ENCODE measurements at regions not wholly inside any gene's neighbourhood (a gene's known extent, or its start where the extent isn't known, plus 50 kb on each side); places are given as distances from the start of the nearest gene placed in this dataset.
A peak's percentile ranks its signal among the peaks of the same experiment; 100 is the strongest.

DNA sequence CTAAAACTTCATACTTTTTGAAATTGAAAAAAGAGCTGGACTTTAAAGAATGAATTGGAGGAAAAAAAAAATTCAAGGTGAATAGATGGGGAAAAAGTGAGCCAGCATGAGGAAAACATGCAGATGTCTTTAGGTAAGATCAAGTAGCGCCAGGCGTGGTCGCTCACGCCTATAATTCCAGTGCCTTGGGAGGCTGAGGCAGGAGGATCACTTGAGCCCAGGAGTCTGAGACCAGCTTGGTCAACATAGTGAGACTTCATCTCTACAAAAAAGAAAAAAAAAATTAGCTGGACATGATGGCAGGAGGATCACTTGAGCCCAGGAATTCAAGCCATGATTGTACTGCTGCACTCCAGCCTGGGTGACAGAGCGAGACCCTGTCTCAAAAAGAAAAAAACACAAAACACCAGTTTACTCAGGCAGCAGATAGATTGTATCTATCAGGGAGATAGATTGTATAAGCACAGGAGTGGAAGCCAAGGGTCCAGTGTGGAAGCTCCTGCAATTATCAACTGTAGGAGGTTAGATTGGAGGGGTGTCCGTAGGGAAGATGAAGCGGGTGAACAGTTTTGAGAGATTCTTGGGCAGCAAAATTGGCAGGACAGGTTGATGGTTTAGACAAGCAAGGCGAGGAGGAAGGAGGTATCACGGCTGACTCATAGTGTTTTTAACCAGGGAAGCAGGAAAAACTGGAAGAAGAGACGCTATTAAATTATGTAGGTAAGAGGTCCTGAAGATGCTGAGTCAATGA is 97.6 kb upstream of the ZNF217 start:
- no peaks in the 10 kb centered on the region for H3K36me3 ChIP-seq (ENCODE audit: control insufficient read depth in 2 of 2, extremely low read depth in 1 of 2, insufficient read depth in 1 of 2, low read length in 1 of 2)
- H3K27me3 Mint-ChIP-seq = no peaks in the 10 kb centered on the region
- no peak overlapping the region for H3K4me3 ChIP-seq (ENCODE audit: control insufficient read depth in 1 of 2, extremely low read depth in 1 of 2, low read length in 1 of 2)
- no peaks in the 10 kb centered on the region for H3K36me3 Mint-ChIP-seq
- no peak overlapping the region for H3K27ac ChIP-seq (ENCODE audit: low read length)
- H3K27me3 ChIP-seq (replicated peaks in 1 of 2; ENCODE audit: control insufficient read depth in 2 of 2, extremely low read depth in 1 of 2, insufficient read depth in 2 of 2, low read length in 1 of 2) = no peaks in the 10 kb centered on the region
- ATAC-seq (replicated peaks in 1 of 4) (no peak), DNase-seq (no peak)
- peaks cover 0 to 29% of the 10 kb centered on the region in 2 experiments for H3K4me1 ChIP-seq (ENCODE audit: control insufficient read depth in 1 of 2, extremely low read depth in 1 of 2, insufficient read depth in 2 of 2, low read length in 2 of 2)
- ChIA-PET POLR2A (interaction anchor here in 1 of 2 donors (0.6 to 0.7 kb wide), 2 partner anchors 123 to 201 kb away, joined by 4 to 5 read pairs; no protein-coding TSS in a partner anchor), CTCF (interaction anchor here (0.6 to 1.0 kb wide), 2 partner anchors 225 to 248 kb away, joined by 3 read pairs; no protein-coding TSS in a partner anchor)
- H3K27ac Mint-ChIP-seq = peak overlapping the region; percentile 33 to 86
- peaks cover 29 to 33% (median 29%) of the 10 kb centered on the region in 3 donors for H3K4me1 Mint-ChIP-seq
- no peak overlapping the region for H3K4me3 Mint-ChIP-seq
- no peaks in the 10 kb centered on the region for H3K9me3 ChIP-seq
- no peaks in the 10 kb centered on the region for H3K9me3 Mint-ChIP-seq
- 98% methylated on average over 9 of the region's 10 CpGs for WGBS (ENCODE audit: insufficient coverage)

DNA sequence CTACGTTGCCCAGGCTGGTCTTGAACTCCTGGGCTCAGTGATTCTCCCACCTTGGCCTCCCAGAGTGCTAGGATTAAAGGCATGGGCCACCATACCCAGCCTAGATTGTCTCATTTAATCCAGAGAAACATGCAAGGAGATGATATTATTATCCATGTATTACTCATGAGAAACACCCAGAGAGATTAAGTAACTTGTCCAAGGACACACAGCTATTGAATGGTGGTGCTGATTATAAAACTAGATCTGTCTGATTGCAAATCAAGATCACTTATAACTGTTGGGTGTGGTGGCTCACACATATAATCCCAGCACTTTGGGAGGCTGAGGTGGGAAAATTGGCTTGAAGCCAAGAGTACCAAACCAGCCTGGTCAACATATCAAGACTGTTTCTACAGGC is 94.4 kb upstream of the ZNF217 start:
- no CpG with 5 or more reads among the region's 1 CpG for WGBS (ENCODE audit: insufficient coverage)
- Mint-ChIP-seq H3K4me3 (no peak overlapping the region), H3K27me3 (no peaks in the 10 kb centered on the region), H3K27ac (peak overlapping the region in 1 of 2 donors; percentile 39), H3K36me3 (no peaks in the 10 kb centered on the region), H3K4me1 (peaks cover 31 to 38% (median 33%) of the 10 kb centered on the region in 3 donors), H3K9me3 (no peaks in the 10 kb centered on the region)
- Histone ChIP-seq H3K27me3 (replicated peaks in 1 of 2; ENCODE audit: control insufficient read depth in 2 of 2, extremely low read depth in 1 of 2, insufficient read depth in 2 of 2, low read length in 1 of 2) (no peaks in the 10 kb centered on the region), H3K4me1 (ENCODE audit: control insufficient read depth in 1 of 2, extremely low read depth in 1 of 2, insufficient read depth in 2 of 2, low read length in 2 of 2) (peaks cover 10 to 24% of the 10 kb centered on the region in 2 experiments), H3K27ac (ENCODE audit: low read length) (no peak overlapping the region), H3K9me3 (no peaks in the 10 kb centered on the region), H3K4me3 (ENCODE audit: control insufficient read depth in 1 of 2, extremely low read depth in 1 of 2, low read length in 1 of 2) (no peak overlapping the region), H3K36me3 (ENCODE audit: control insufficient read depth in 2 of 2, extremely low read depth in 1 of 2, insufficient read depth in 1 of 2, low read length in 1 of 2) (no peaks in the 10 kb centered on the region)
- ChIA-PET POLR2A (interaction anchor here in 1 of 2 donors (0.5 kb wide), 1 partner anchor 7 kb away, joined by 5 read pairs; no protein-coding TSS in a partner anchor), CTCF (no interaction called here)
- ATAC-seq (replicated peaks in 1 of 4) (no peak), DNase-seq (no peak)

DNA sequence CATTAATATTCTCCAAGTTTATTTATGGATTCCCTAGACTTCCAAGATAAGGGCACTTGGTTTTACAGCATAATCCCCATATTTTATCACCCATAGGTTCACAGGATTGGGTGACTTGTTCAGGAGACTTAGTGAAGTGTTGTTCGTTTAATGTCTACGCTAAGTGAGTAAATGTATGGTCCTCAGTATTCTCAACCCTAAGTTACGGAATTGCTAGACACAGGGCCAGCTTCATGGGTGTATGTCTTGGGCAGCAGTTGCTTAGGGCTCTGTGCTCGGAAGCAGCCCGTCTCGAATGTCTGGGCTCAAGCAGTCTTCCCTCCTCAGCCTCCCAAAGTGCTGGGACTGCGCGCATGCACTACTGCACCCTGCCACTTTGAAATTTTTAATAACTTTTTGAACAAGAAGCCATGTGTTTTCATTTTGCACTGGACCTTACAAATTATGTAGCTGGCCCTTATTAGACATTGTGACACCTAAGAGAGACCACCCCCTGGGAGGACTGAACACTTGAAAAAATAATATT is 91.5 kb upstream of the ZNF217 start:
- H3K4me3 ChIP-seq (ENCODE audit: control insufficient read depth in 1 of 2, extremely low read depth in 1 of 2, low read length in 1 of 2) = no peak overlapping the region
- H3K4me1 ChIP-seq (ENCODE audit: control insufficient read depth in 1 of 2, extremely low read depth in 1 of 2, insufficient read depth in 2 of 2, low read length in 2 of 2) = peaks cover 11 to 18% of the 10 kb centered on the region in 2 experiments
- H3K9me3 ChIP-seq = no peaks in the 10 kb centered on the region
- no peaks in the 10 kb centered on the region for H3K36me3 ChIP-seq (ENCODE audit: control insufficient read depth in 2 of 2, extremely low read depth in 1 of 2, insufficient read depth in 1 of 2, low read length in 1 of 2)
- H3K27me3 ChIP-seq (replicated peaks in 1 of 2; ENCODE audit: control insufficient read depth in 2 of 2, extremely low read depth in 1 of 2, insufficient read depth in 2 of 2, low read length in 1 of 2) = no peaks in the 10 kb centered on the region
- WGBS (ENCODE audit: insufficient coverage) = 87% methylated on average over 8 of the region's 8 CpGs
- peak overlapping the region in 1 of 2 donors; percentile 86 for H3K27ac Mint-ChIP-seq
- no peaks in the 10 kb centered on the region for H3K27me3 Mint-ChIP-seq
- no peak for ATAC-seq (replicated peaks in 1 of 4)
- DNase-seq = no peak
- no peak overlapping the region for H3K27ac ChIP-seq (ENCODE audit: low read length)
- H3K9me3 Mint-ChIP-seq = no peaks in the 10 kb centered on the region
- H3K4me1 Mint-ChIP-seq = peaks cover 15 to 28% (median 17%) of the 10 kb centered on the region in 3 donors
- H3K36me3 Mint-ChIP-seq = no peaks in the 10 kb centered on the region
- peak overlapping the region in 1 of 3 donors; percentile 28 for H3K4me3 Mint-ChIP-seq
- ChIA-PET CTCF (interaction anchor here in 1 of 2 donors (0.6 to 1.0 kb wide), 3 partner anchors 21 to 222 kb away, joined by 3 to 7 read pairs (median 3); no protein-coding TSS in a partner anchor), POLR2A (no interaction called here)

DNA sequence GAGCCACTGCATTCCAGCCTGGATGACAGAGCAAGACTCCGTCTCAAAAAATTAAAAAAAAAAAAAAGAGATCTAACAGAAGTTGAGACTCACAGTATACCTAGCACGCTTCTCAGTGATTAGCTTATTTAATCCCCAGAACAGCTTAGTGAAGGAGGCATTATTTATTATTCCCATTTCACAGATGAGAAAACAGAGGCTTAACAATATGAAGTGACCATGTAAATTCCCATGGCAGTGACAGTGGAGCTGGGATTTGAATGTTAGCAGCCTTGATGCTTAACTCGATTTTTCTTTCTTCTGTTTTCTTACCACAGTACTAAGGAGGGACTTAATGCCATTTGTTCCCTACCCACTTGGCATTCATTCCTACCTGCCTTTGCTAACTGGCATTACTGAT is 89.9 kb upstream of the ZNF217 start:
- H3K4me1 Mint-ChIP-seq = peaks cover 25 to 38% (median 27%) of the 10 kb centered on the region in 3 donors
- no peaks in the 10 kb centered on the region for H3K27me3 Mint-ChIP-seq
- no peak overlapping the region for H3K27ac Mint-ChIP-seq
- Histone ChIP-seq H3K9me3 (no peaks in the 10 kb centered on the region), H3K36me3 (ENCODE audit: control insufficient read depth in 2 of 2, extremely low read depth in 1 of 2, insufficient read depth in 1 of 2, low read length in 1 of 2) (no peaks in the 10 kb centered on the region), H3K4me3 (ENCODE audit: control insufficient read depth in 1 of 2, extremely low read depth in 1 of 2, low read length in 1 of 2) (no peak overlapping the region), H3K27ac (ENCODE audit: low read length) (no peak overlapping the region), H3K4me1 (ENCODE audit: control insufficient read depth in 1 of 2, extremely low read depth in 1 of 2, insufficient read depth in 2 of 2, low read length in 2 of 2) (peaks cover 17 to 27% of the 10 kb centered on the region in 2 experiments), H3K27me3 (replicated peaks in 1 of 2; ENCODE audit: control insufficient read depth in 2 of 2, extremely low read depth in 1 of 2, insufficient read depth in 2 of 2, low read length in 1 of 2) (no peaks in the 10 kb centered on the region)
- H3K9me3 Mint-ChIP-seq = no peaks in the 10 kb centered on the region
- H3K36me3 Mint-ChIP-seq = no peaks in the 10 kb centered on the region
- POLR2A ChIA-PET = interaction anchor here (0.5 to 0.7 kb wide), 3 partner anchors 47 to 109 kb away, joined by 4 to 8 read pairs (median 7); no protein-coding TSS in a partner anchor
- no peak for DNase-seq
- CTCF ChIA-PET = no interaction called here
- no peak overlapping the region for H3K4me3 Mint-ChIP-seq
- WGBS (ENCODE audit: insufficient coverage) = no CpG with 5 or more reads among the region's 3 CpGs
- no peak for ATAC-seq (replicated peaks in 1 of 4)

DNA sequence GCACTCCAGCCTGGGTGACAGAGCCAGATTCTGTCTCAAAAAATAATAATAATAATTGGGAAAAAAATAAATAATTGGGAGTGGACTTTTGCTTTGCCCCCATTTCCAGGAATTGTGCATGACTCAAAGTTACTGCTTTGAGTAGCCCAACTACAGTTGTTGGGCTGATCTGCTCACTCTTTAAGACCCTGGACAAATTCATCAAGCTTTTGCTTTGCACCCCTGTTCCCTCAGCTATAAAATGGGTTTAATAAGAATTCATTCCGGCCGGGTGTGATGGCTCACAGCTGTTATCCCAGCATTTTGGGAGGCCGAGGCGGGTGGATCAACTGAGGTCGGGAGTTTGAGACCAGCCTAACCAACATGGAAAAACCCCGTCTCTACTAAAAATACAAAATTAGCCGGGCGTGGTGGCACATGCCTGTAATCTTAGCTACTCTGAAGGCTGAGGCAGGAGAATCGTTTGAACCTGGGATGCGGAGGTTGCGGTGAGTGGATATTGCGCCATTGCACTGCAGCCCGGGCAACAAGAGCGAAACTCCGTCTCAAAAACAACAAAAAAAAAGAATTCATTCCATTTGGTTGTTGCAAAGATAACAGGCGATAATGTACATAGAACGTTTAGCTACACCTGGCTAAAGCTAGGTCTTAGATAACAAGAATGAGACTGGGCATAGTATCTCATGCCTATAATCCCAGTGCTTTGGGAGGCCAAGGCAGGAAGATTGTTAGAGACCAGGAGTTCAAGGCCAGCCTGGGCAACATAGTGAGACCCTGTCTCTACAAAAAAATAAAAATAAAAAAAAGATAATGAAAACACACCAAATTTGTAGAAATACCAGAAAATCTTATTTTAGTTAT is 87.9 kb upstream of the ZNF217 start:
- ChIA-PET POLR2A (no interaction called here), CTCF (no interaction called here)
- Mint-ChIP-seq H3K4me3 (no peak overlapping the region), H3K36me3 (no peaks in the 10 kb centered on the region), H3K9me3 (no peaks in the 10 kb centered on the region), H3K4me1 (peaks cover 35 to 44% (median 37%) of the 10 kb centered on the region in 3 donors), H3K27me3 (no peaks in the 10 kb centered on the region), H3K27ac (no peak overlapping the region)
- no peaks in the 10 kb centered on the region for H3K27me3 ChIP-seq (replicated peaks in 1 of 2; ENCODE audit: control insufficient read depth in 2 of 2, extremely low read depth in 1 of 2, insufficient read depth in 2 of 2, low read length in 1 of 2)
- H3K27ac ChIP-seq (ENCODE audit: low read length) = no peak overlapping the region
- H3K36me3 ChIP-seq (ENCODE audit: control insufficient read depth in 2 of 2, extremely low read depth in 1 of 2, insufficient read depth in 1 of 2, low read length in 1 of 2) = no peaks in the 10 kb centered on the region
- WGBS (ENCODE audit: insufficient coverage) = 100% methylated on average over 9 of the region's 17 CpGs
- H3K4me1 ChIP-seq (ENCODE audit: control insufficient read depth in 1 of 2, extremely low read depth in 1 of 2, insufficient read depth in 2 of 2, low read length in 2 of 2) = peaks cover 22 to 37% of the 10 kb centered on the region in 2 experiments
- DNase-seq (no peak), ATAC-seq (replicated peaks in 1 of 4) (no peak)
- H3K4me3 ChIP-seq (ENCODE audit: control insufficient read depth in 1 of 2, extremely low read depth in 1 of 2, low read length in 1 of 2) = no peak overlapping the region
- no peaks in the 10 kb centered on the region for H3K9me3 ChIP-seq
